OCI-LY7 (cell line): ENCODE measurements at regions not wholly inside any gene's neighbourhood (a gene's known extent, or its start where the extent isn't known, plus 50 kb on each side); places are given as distances from the start of the nearest gene placed in this dataset.

Source experiments
- EZH2phosphoT487 ChIP-seq: fragments of 200-600 bp; sonication (generic); IDR thresholded peaks from 2 replicates; pipeline ENCODE4 v1.6.1; 2018; ENCODE audit warnings: low read depth, borderline replicate concordance, mild to moderate bottlenecking, mixed run types, antibody characterized with exemption, low read length, moderate library complexity, mixed read lengths
- TF ChIP-seq, protein P1 (sequence below): fragments of 200-600 bp; sonication (generic); conservative IDR thresholded peaks from 2 replicates; pipeline ENCODE4 v1.5.1; 2014; ENCODE audit warnings: mild to moderate bottlenecking, antibody characterized with exemption, low read length, moderate library complexity, mixed read lengths

DNA sequence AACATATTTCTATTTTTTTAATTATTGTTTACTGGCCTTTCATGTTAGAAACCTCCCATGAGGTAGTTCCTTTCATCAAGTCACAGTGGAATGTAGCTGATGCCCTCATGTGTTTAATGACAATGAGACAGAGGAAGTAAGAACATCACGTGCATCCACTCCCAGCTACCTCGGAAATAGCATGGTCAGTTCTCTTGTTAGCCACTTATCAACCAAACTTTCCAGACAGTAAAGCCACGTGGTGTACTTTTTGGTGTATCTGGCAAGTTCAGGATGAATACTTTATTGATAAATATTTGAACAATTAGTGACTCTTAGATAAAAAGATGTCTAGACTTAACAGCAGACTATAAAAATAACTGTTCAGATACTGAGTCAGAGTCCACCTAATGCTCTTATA lies 781.7 kb downstream of the MECOM start:
- TF ChIP-seq, protein P1, sequence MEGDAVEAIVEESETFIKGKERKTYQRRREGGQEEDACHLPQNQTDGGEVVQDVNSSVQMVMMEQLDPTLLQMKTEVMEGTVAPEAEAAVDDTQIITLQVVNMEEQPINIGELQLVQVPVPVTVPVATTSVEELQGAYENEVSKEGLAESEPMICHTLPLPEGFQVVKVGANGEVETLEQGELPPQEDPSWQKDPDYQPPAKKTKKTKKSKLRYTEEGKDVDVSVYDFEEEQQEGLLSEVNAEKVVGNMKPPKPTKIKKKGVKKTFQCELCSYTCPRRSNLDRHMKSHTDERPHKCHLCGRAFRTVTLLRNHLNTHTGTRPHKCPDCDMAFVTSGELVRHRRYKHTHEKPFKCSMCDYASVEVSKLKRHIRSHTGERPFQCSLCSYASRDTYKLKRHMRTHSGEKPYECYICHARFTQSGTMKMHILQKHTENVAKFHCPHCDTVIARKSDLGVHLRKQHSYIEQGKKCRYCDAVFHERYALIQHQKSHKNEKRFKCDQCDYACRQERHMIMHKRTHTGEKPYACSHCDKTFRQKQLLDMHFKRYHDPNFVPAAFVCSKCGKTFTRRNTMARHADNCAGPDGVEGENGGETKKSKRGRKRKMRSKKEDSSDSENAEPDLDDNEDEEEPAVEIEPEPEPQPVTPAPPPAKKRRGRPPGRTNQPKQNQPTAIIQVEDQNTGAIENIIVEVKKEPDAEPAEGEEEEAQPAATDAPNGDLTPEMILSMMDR: no peak
- TF ChIP-seq EZH2phosphoT487: no peak
